ENCODE measurements at regions not wholly inside any gene's neighbourhood (a gene's known extent, or its start where the extent isn't known, plus 50 kb on each side); places are given as distances from the start of the nearest gene placed in this dataset.

GRCh38 chr17:77793971-77794235 lies 164.6 kb upstream of the TNRC6C start:
- TF ChIP-seq HDAC2 (IDR thresholded peaks at IDR 0.05) (no peak), IRF2 (CRISPR knock-in tag; IDR thresholded peaks at IDR 0.05) (no peak)
